Upper lobe of left lung (tissue), 4 donors: ENCODE measurements at regions not wholly inside any gene's neighbourhood (a gene's known extent, or its start where the extent isn't known, plus 50 kb on each side); places are given as distances from the start of the nearest gene placed in this dataset.

Experiments used
- EP300 ChIP-seq, 4 donors: sonication (generic); formaldehyde crosslinking; IDR thresholded peaks; one replicate each; pipeline ENCODE4 v1.5.1; 2017; ENCODE audit warnings: antibody characterized with exemption in 4 of 4, control low read depth in 2 of 4
- POLR2A ChIP-seq, 4 donors: fragments of 450-650 bp; IDR thresholded peaks; one replicate each; pipeline ENCODE4 v1.5.1; 2016 to 2017; ENCODE audit warnings: antibody characterized with exemption in 4 of 4, mild to moderate bottlenecking in 2 of 4
- TF ChIP-seq, protein P1 (sequence below), 6 experiments: fragments of 450-650 bp in 4 of 6; fragments of 200-600 bp in 2 of 6; sonication (generic) in 2 of 6; IDR thresholded peaks; one replicate each; pipeline ENCODE4 v1.5.1; 2016 to 2019; ENCODE audit warnings: antibody characterized with exemption in 6 of 6

DNA sequence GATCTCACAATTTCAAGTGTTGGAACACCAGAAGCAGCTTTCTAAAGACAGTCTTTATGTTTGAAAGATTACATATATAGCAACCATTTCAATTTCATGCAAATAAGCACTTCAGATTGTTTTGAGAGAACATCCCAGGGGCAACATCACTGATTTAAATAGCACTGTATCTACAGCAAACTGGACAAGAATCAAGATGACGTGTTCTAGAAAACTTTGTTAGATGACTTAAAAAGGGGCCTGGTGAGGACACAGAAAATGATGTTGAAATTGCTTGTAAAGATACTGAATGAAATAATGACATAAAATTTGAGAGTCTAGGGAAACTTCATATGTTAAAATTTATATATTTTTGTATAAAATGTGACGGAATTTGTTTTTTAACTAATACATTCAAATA, 277.1 kb downstream of the KLF12 start:
- TF ChIP-seq, protein P1, sequence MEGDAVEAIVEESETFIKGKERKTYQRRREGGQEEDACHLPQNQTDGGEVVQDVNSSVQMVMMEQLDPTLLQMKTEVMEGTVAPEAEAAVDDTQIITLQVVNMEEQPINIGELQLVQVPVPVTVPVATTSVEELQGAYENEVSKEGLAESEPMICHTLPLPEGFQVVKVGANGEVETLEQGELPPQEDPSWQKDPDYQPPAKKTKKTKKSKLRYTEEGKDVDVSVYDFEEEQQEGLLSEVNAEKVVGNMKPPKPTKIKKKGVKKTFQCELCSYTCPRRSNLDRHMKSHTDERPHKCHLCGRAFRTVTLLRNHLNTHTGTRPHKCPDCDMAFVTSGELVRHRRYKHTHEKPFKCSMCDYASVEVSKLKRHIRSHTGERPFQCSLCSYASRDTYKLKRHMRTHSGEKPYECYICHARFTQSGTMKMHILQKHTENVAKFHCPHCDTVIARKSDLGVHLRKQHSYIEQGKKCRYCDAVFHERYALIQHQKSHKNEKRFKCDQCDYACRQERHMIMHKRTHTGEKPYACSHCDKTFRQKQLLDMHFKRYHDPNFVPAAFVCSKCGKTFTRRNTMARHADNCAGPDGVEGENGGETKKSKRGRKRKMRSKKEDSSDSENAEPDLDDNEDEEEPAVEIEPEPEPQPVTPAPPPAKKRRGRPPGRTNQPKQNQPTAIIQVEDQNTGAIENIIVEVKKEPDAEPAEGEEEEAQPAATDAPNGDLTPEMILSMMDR (IDR thresholded peaks at IDR 0.05): no peak
- TF ChIP-seq POLR2A (IDR thresholded peaks at IDR 0.05): no peak
- no peak for TF ChIP-seq EP300 (IDR thresholded peaks at IDR 0.05)
